ENCODE measurements at regions not wholly inside any gene's neighbourhood (a gene's known extent, or its start where the extent isn't known, plus 50 kb on each side); places are given as distances from the start of the nearest gene placed in this dataset.
"Not testable (repeated sequence)": the region's sequence is repeated elsewhere in the genome, so short reads cannot be mapped to it uniquely, and the experiment has no call there.

GRCh38 chr3:124325248-124325647, 333.3 kb upstream of the ROPN1 start:
- DNase-seq: no peak

- no peak for DNase-seq
These were observed 337.8 kb upstream of the ROPN1 start for GRCh38 chr3:124329723-124330122.

GRCh38 chr3:124333931-124334640, 342.2 kb upstream of the ROPN1 start:
- no peak for DNase-seq

- no peak for DNase-seq
These were observed 344.2 kb upstream of the ROPN1 start for GRCh38 chr3:124336067-124336656.

- DNase-seq: no peak
These were observed 353.9 kb upstream of the ROPN1 start for GRCh38 chr3:124345845-124346244.

GRCh38 chr3:124346487-124346886, 354.6 kb upstream of the ROPN1 start:
- no peak for DNase-seq

GRCh38 chr3:124347418-124347817, 355.5 kb upstream of the ROPN1 start:
- no peak for DNase-seq

GRCh38 chr3:124348555-124348954, 356.6 kb upstream of the ROPN1 start:
- not testable (repeated sequence) for DNase-seq

- DNase-seq: no peak
These were observed 359.7 kb upstream of the ROPN1 start for GRCh38 chr3:124351430-124352148.

- no peak for DNase-seq
These were observed 360.2 kb upstream of the ROPN1 start for GRCh38 chr3:124352149-124352539.

- no peak for DNase-seq
These were observed 361.8 kb upstream of the ROPN1 start for GRCh38 chr3:124353691-124354090.

GRCh38 chr3:124354150-124354549, 362.2 kb upstream of the ROPN1 start:
- DNase-seq: no peak

- DNase-seq: no peak
These were observed 366.2 kb upstream of the ROPN1 start for GRCh38 chr3:124358156-124358555.

- no peak for DNase-seq
These were observed 368.2 kb upstream of the ROPN1 start for GRCh38 chr3:124360155-124360554.

- no peak for DNase-seq
These were observed 368.6 kb upstream of the ROPN1 start for GRCh38 chr3:124360563-124360962.

- DNase-seq: no peak
These were observed 368.7 kb upstream of the UMPS start for GRCh38 chr3:124361566-124361965.

GRCh38 chr3:124362455-124362854, 367.8 kb upstream of the UMPS start:
- DNase-seq: no peak

GRCh38 chr3:124363476-124363875, 366.8 kb upstream of the UMPS start:
- no peak for DNase-seq

GRCh38 chr3:124364317-124365020, 365.8 kb upstream of the UMPS start:
- DNase-seq: no peak

GRCh38 chr3:124366655-124367054, 363.6 kb upstream of the UMPS start:
- not testable (repeated sequence) for DNase-seq

- DNase-seq: no peak
These were observed 357.5 kb upstream of the UMPS start for GRCh38 chr3:124372775-124373174.

- DNase-seq: no peak
These were observed 356.7 kb upstream of the UMPS start for GRCh38 chr3:124373524-124373923.

- no peak for DNase-seq
These were observed 355.7 kb upstream of the UMPS start for GRCh38 chr3:124374583-124374982.

All from NK-92 treated with Interleukin-12 subunit alpha and Interleukin-12 subunit beta, amount 100 ng/mL, for 24 hours (cell line).